Psoas muscle (tissue), 7 donors: ENCODE measurements at regions not wholly inside any gene's neighbourhood (a gene's known extent, or its start where the extent isn't known, plus 50 kb on each side); places are given as distances from the start of the nearest gene placed in this dataset.

Experiments used
- ATAC-seq, 4 donors: fragments of 200-7000 bp; cut with Tn5 transposase; one replicate each; pipeline ENCODE4 v1.9.1; 2020; ENCODE audit warnings: moderate library complexity in 3 of 4, mild to moderate bottlenecking in 2 of 4
- DNase-seq, 2 donors: peaks; one replicate each; pipeline ENCODE4 v3.0.0-alpha.2; 2020
- H3K27ac ChIP-seq: fragments of 200-600 bp; one replicate; pipeline ENCODE4 v1.8.0; 2022
- H3K27me3 ChIP-seq, 3 donors: fragments of 200-600 bp in 1 of 3; one replicate each; pipeline versions ENCODE4 v1.6.1 to v1.8.0; 2013 to 2022; ENCODE audit warnings: low read length in 2 of 3, mild to moderate bottlenecking in 2 of 3, moderate library complexity in 1 of 3; ENCODE audit not compliant: insufficient read depth in 3 of 3
- H3K36me3 ChIP-seq, 2 donors: fragments of 200-600 bp in 1 of 2; one replicate each; pipeline versions ENCODE4 v1.6.1 to v1.8.0; 2013 to 2022; ENCODE audit warnings: low read depth in 1 of 2, mild to moderate bottlenecking in 1 of 2, moderate library complexity in 1 of 2; ENCODE audit not compliant: insufficient read depth in 1 of 2
- H3K4me1 ChIP-seq: fragments of 200-600 bp; one replicate; pipeline ENCODE4 v1.8.0; 2022
- H3K4me3 ChIP-seq: fragments of 200-600 bp; one replicate; pipeline ENCODE4 v1.8.0; 2022; ENCODE audit warnings: mild to moderate bottlenecking
- H3K9me3 ChIP-seq: fragments of 200-600 bp; one replicate; pipeline ENCODE4 v1.8.0; 2022
- WGBS, 3 donors: extraction: QIAGEN DNeasy Blood & Tissue Kit; methylation state at CpG; one replicate each; pipeline versions ENCODE4 v1.1.6 to v1.1.7; 2013; 5-methylcytosine and 5-hydroxymethylcytosine counted together
- intact Hi-C, 2 donors: fragments of 100-400 bp; cut with DNase I; formaldehyde crosslinking; loops; one replicate each; pipeline versions ENCODE4 v1.11.0 to v1.14.2; 2022
- TF ChIP-seq, protein P1 (sequence below): fragments of 200-600 bp; IDR thresholded peaks from one replicate; pipeline ENCODE4 v1.8.0; 2022; ENCODE audit warnings: antibody characterized with exemption
- donor health status: healthy with polysubstance abuse.
- donor health status: DM: no; HTN: no; CAD: no; lungs with moderate emphysema.
- donor health status: Bipolar disorder and iron deficiency.
- donor health status: healthy.
- donor health status: DM: yes; HTN: yes; CAD: no.
- donor health status: DM: no; HTN: no; CAD: no.
- donor health status: DM: yes; HTN: yes; CAD: no.

DNA sequence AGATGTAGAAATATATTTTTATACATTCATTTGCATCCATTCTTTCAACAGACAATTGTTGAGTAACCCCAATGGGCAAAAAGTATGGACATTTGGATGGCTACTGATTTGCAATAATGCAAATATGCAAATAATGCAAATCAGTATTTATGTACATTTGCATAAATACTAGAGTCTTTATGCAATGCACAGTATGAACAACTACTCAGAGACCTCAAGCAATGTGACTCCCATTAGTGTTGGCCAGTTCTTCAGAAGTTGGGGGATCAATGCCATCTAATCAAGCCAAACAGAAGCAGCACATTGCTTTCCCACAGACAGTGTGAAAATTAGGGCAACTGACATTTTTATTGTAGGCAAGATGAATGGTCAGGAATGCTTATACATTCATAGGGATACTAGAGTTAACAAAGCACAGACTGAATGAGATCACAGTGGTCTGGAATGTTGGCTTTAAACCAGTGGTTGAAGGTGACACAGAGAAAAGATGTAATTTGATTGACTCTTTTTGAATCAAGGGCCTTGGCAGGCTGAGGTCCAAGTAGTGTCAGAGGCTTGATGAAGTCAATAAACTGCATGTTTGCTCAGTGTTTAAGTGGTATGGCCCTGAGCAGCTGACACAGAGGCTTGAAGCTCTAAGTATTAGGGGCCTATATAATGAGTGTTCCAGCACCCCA is 256.6 kb downstream of the CTH start:
- Histone ChIP-seq H3K36me3 (no peaks in the 10 kb centered on the region), H3K27ac (no peak overlapping the region), H3K9me3 (no peaks in the 10 kb centered on the region), H3K4me1 (no peaks in the 10 kb centered on the region), H3K27me3 (no peaks in the 10 kb centered on the region), H3K4me3 (no peak overlapping the region)
- intact Hi-C loops = loop anchor here in 1 of 2 donors (2.0 kb wide), 1 partner anchor 17 kb away; no protein-coding TSS in a partner anchor
- DNase-seq (no peak), ATAC-seq (no peak)
- TF ChIP-seq, protein P1, sequence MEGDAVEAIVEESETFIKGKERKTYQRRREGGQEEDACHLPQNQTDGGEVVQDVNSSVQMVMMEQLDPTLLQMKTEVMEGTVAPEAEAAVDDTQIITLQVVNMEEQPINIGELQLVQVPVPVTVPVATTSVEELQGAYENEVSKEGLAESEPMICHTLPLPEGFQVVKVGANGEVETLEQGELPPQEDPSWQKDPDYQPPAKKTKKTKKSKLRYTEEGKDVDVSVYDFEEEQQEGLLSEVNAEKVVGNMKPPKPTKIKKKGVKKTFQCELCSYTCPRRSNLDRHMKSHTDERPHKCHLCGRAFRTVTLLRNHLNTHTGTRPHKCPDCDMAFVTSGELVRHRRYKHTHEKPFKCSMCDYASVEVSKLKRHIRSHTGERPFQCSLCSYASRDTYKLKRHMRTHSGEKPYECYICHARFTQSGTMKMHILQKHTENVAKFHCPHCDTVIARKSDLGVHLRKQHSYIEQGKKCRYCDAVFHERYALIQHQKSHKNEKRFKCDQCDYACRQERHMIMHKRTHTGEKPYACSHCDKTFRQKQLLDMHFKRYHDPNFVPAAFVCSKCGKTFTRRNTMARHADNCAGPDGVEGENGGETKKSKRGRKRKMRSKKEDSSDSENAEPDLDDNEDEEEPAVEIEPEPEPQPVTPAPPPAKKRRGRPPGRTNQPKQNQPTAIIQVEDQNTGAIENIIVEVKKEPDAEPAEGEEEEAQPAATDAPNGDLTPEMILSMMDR = no peak

DNA sequence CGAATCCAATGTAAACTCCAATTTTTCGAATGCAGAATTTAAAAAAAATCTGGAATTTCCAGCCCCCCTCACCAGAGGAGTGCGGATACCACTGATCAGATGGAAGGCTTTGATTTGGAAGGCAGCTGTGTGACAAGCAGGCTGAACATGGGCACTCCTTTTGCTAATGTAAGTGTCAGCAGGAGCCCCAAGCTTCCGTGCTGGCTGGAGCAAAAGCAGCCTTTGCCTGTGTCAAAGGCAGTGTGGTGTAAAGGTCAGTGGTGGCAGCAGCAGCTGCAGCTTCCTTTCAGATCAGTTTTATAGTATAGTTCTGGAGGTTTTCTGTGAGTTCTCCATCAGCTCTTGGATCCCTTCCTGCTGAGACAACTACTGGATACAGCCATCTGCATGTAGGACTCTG is 259.9 kb downstream of the CTH start:
- H3K27me3 ChIP-seq = no peaks in the 10 kb centered on the region
- H3K27ac ChIP-seq = no peak overlapping the region
- ATAC-seq (no peak), DNase-seq (no peak)
- no peaks in the 10 kb centered on the region for H3K9me3 ChIP-seq
- TF ChIP-seq, protein P1 = no peak
- intact Hi-C loops = no loop called here
- no peaks in the 10 kb centered on the region for H3K4me1 ChIP-seq
- no peaks in the 10 kb centered on the region for H3K36me3 ChIP-seq
- H3K4me3 ChIP-seq = no peak overlapping the region
- WGBS, 3 donors = 61 to 76% (median 74%) methylated on average over 4 of the region's 4 CpGs

DNA sequence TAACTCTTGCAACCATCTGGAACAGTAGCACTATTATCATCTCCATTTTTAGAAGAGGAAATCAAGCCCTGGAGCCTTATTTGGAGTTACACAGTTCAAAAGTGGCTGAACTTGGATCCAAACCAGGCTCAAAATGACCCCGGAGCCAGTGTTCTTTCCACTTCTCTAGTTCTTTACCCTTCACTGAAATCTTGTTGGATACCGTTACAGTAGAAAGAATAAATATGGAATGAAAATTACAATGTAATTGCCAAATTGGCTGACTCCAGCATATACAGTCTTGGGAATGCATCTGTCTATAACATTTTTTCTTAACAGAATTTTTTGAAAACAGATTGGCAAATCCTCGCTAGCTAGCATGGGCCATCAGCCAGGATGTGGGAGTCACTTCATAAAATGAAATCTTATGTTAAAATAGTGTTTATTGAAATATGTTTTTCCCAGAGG is 261.4 kb downstream of the CTH start:
- H3K4me1 ChIP-seq = no peaks in the 10 kb centered on the region
- no peak overlapping the region for H3K27ac ChIP-seq
- ATAC-seq (no peak), DNase-seq (no peak)
- H3K27me3 ChIP-seq = no peaks in the 10 kb centered on the region
- no peaks in the 10 kb centered on the region for H3K9me3 ChIP-seq
- TF ChIP-seq, protein P1 = no peak
- H3K4me3 ChIP-seq = no peak overlapping the region
- intact Hi-C loops = no loop called here
- 19 to 34% (median 22%) methylated on average over 3 of the region's 3 CpGs for WGBS, 3 donors
- no peaks in the 10 kb centered on the region for H3K36me3 ChIP-seq

DNA sequence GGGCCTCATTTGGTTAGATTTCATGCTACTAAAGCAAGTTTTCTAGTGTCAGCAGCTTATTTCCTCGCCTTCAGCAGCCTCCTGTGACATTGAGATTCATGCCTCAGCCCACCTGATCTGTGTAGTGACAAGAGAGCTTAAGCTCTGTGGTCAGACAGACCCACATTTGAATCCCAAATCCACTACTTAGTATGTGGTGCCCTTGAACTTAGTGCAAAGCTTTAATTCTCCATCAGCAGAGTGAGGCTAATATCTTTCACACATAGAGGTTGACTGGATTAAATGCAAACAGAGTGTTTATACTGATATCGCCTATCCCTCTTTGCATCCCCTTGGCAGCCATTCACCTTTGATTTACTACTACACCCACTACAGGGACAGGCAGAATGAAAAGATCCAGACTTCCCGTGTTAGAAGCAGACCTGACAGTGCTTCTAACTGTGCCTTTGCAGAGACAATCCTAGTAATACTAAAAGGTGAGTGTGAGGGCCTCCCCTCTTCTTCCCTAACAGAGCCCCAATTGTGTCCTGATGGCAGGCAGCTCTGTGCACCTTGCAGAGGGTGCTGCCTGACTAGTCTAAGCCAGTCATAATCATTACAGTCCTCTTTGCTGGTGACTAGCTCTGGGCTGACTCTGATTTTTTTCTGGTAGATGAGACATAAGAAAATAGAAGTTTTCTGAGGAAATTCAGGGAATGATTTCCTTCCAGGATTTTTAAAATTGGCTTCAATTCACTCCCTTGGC is 264.0 kb downstream of the CTH start:
- Histone ChIP-seq H3K4me1 (no peaks in the 10 kb centered on the region), H3K9me3 (no peaks in the 10 kb centered on the region), H3K36me3 (no peaks in the 10 kb centered on the region), H3K4me3 (no peak overlapping the region), H3K27me3 (no peaks in the 10 kb centered on the region), H3K27ac (no peak overlapping the region)
- DNase-seq (no peak), ATAC-seq (no peak)
- 26 to 41% (median 41%) methylated on average over 3 of the region's 3 CpGs for WGBS, 3 donors
- intact Hi-C loops = no loop called here
- TF ChIP-seq, protein P1 = no peak
